H9 (cell line): ENCODE measurements at regions not wholly inside any gene's neighbourhood (a gene's known extent, or its start where the extent isn't known, plus 50 kb on each side); places are given as distances from the start of the nearest gene placed in this dataset.

Experiments used
- DNase-seq: peaks from one replicate; pipeline ENCODE4 v3.0.0-alpha.2; 2017
- H2AFZ ChIP-seq: one replicate; pipeline ENCODE4 v1.6.1; 2013; ENCODE audit warnings: mild to moderate bottlenecking, low read length, control low read depth, moderate library complexity
- H2AK5ac ChIP-seq: 2 replicates; pipeline ENCODE4 v1.6.1; 2013; ENCODE audit warnings: low read length, control low read depth, mixed read lengths; ENCODE audit not compliant: insufficient read length
- H2BK120ac ChIP-seq: one replicate; pipeline ENCODE4 v1.6.1; 2013; ENCODE audit warnings: low read depth, mild to moderate bottlenecking, low read length, control low read depth, inconsistent platforms; ENCODE audit not compliant: poor library complexity, severe bottlenecking
- H2BK12ac ChIP-seq: 2 replicates; pipeline ENCODE4 v1.6.1; 2013; ENCODE audit warnings: low read length, control low read depth, mixed read lengths, low read depth; ENCODE audit not compliant: insufficient read length
- H2BK15ac ChIP-seq: 2 replicates; pipeline ENCODE4 v1.6.1; 2013; ENCODE audit warnings: low read depth, low read length, control low read depth
- H2BK20ac ChIP-seq: one replicate; pipeline ENCODE4 v1.6.1; 2013; ENCODE audit warnings: low read depth, mild to moderate bottlenecking, low read length, control low read depth, inconsistent platforms; ENCODE audit not compliant: poor library complexity, severe bottlenecking
- H2BK5ac ChIP-seq: 2 replicates; pipeline ENCODE4 v1.6.1; 2013; ENCODE audit warnings: low read length, control low read depth, mixed read lengths; ENCODE audit not compliant: insufficient read length
- H3K14ac ChIP-seq: 2 replicates; pipeline ENCODE4 v1.6.1; 2013; ENCODE audit warnings: low read length, control low read depth; ENCODE audit not compliant: insufficient read depth
- H3K18ac ChIP-seq: 2 replicates; pipeline ENCODE4 v1.6.1; 2013; ENCODE audit warnings: low read depth, mild to moderate bottlenecking, mixed read lengths, low read length, control low read depth; ENCODE audit not compliant: insufficient read length
- H3K23ac ChIP-seq: 2 replicates; pipeline ENCODE4 v1.6.1; 2013; ENCODE audit warnings: low read length, control low read depth, mixed read lengths, low read depth; ENCODE audit not compliant: insufficient read length
- H3K23me2 ChIP-seq: 2 replicates; pipeline ENCODE4 v1.6.1; 2013; ENCODE audit warnings: low read depth, mild to moderate bottlenecking, mixed read lengths, low read length, control low read depth; ENCODE audit not compliant: insufficient read length, poor library complexity, severe bottlenecking
- H3K27ac ChIP-seq: 2 replicates; pipeline ENCODE4 v1.5.1; 2013; ENCODE audit warnings: low read length, control low read depth, mixed read lengths, low read depth; ENCODE audit not compliant: insufficient read length
- H3K27me3 ChIP-seq: 2 replicates; pipeline ENCODE4 v1.6.1; 2013; ENCODE audit warnings: low read length, control low read depth, inconsistent platforms; ENCODE audit not compliant: insufficient read depth
- H3K4ac ChIP-seq: 2 replicates; pipeline ENCODE4 v1.6.1; 2013; ENCODE audit warnings: low read depth, mild to moderate bottlenecking, control low read depth, inconsistent platforms, low read length, moderate library complexity
- H3K4me1 ChIP-seq: 2 replicates; pipeline ENCODE4 v1.6.1; 2013; ENCODE audit warnings: low read length, control low read depth, inconsistent platforms; ENCODE audit not compliant: insufficient read depth
- H3K4me2 ChIP-seq: 2 replicates; pipeline ENCODE4 v1.6.1; 2013; ENCODE audit warnings: low read length, control low read depth, mixed read lengths; ENCODE audit not compliant: insufficient read length, insufficient read depth
- H3K56ac ChIP-seq: 2 replicates; pipeline ENCODE4 v1.6.1; 2013; ENCODE audit warnings: low read depth, mild to moderate bottlenecking, mixed read lengths, low read length, control low read depth; ENCODE audit not compliant: insufficient read length
- H3K79me1 ChIP-seq: 2 replicates; pipeline ENCODE4 v1.6.1; 2013; ENCODE audit warnings: low read depth, mild to moderate bottlenecking, moderate library complexity, low read length, control low read depth, inconsistent platforms; ENCODE audit not compliant: insufficient read depth, poor library complexity, severe bottlenecking
- H3K79me2 ChIP-seq: 2 replicates; pipeline ENCODE4 v1.6.1; 2013; ENCODE audit warnings: low read length, control low read depth, inconsistent platforms; ENCODE audit not compliant: insufficient read depth
- H3K9ac ChIP-seq: 2 replicates; pipeline ENCODE4 v1.6.1; 2013; ENCODE audit warnings: low read length, control low read depth, mixed read lengths; ENCODE audit not compliant: insufficient read length; ENCODE audit errors: extremely low read depth
- H3K9me3 ChIP-seq: one replicate; pipeline ENCODE4 v1.6.1; 2013; ENCODE audit warnings: low read depth, low read length, inconsistent platforms; ENCODE audit not compliant: control insufficient read depth
- H3T11ph ChIP-seq: one replicate; pipeline ENCODE4 v1.6.1; 2013; ENCODE audit warnings: mild to moderate bottlenecking, low read length, control low read depth, inconsistent platforms
- H4K20me1 ChIP-seq: one replicate; pipeline ENCODE4 v1.6.1; 2013; ENCODE audit not compliant: control insufficient read depth, insufficient read length, insufficient read depth
- H4K5ac ChIP-seq: 2 replicates; pipeline ENCODE4 v1.6.1; 2013; ENCODE audit warnings: low read depth, mild to moderate bottlenecking, mixed read lengths, low read length, control low read depth; ENCODE audit not compliant: insufficient read length
- H4K8ac ChIP-seq: replicated peaks from 2 replicates; pipeline ENCODE4 v1.6.1; 2013; ENCODE audit warnings: low read length, control low read depth, mixed read lengths, low read depth; ENCODE audit not compliant: insufficient read length
- H4K91ac ChIP-seq: 2 replicates; pipeline ENCODE4 v1.6.1; 2013; ENCODE audit warnings: low read depth, mild to moderate bottlenecking, moderate library complexity, mixed read lengths, low read length, control low read depth; ENCODE audit not compliant: insufficient read length
- H3K27ac Mint-ChIP-seq, 3 experiments: 2 replicates in 2 of 3; 3 replicates in 1 of 3; pipeline ENCODE4 v1.8.0; 2020 to 2021; ENCODE audit warnings: mixed read lengths in 3 of 3, mild to moderate bottlenecking in 1 of 3, moderate library complexity in 1 of 3
- H3K27me3 Mint-ChIP-seq: 2 replicates; pipeline ENCODE4 v1.8.0; 2021; ENCODE audit warnings: low read depth, mild to moderate bottlenecking, moderate library complexity, mixed read lengths
- H3K36me3 Mint-ChIP-seq, 3 experiments: 2 replicates in 2 of 3; 3 replicates in 1 of 3; pipeline ENCODE4 v1.8.0; 2020 to 2021; ENCODE audit warnings: low read depth in 3 of 3, mixed read lengths in 3 of 3; ENCODE audit not compliant: insufficient read depth in 1 of 3
- H3K4me1 Mint-ChIP-seq, 2 experiments: 2 replicates each; pipeline ENCODE4 v1.8.0; 2020; ENCODE audit warnings: mixed read lengths in 2 of 2
- H3K4me3 Mint-ChIP-seq, 2 experiments: 2 replicates in 1 of 2; 3 replicates in 1 of 2; pipeline ENCODE4 v1.8.0; 2020 to 2021; ENCODE audit warnings: mild to moderate bottlenecking in 2 of 2, mixed read lengths in 2 of 2, moderate library complexity in 1 of 2
- H3K9me3 Mint-ChIP-seq, 2 experiments: 2 replicates in 1 of 2; 3 replicates in 1 of 2; pipeline ENCODE4 v1.8.0; 2020; ENCODE audit warnings: mild to moderate bottlenecking in 2 of 2, mixed read lengths in 2 of 2, moderate library complexity in 1 of 2
- WGBS: extraction: QIAGEN DNeasy Blood & Tissue Kit; methylation state at CpG from one replicate; pipeline ENCODE4 v1.1.7; 2013; ENCODE audit warnings: missing lambda C conversion rate, low lambda C conversion rate, mixed read lengths; ENCODE audit not compliant: insufficient read length; ENCODE audit errors: extremely low coverage; 5-methylcytosine and 5-hydroxymethylcytosine counted together
- TF ChIP-seq, protein P1 (sequence below): fragments of 200-600 bp; sonication (generic); conservative IDR thresholded peaks from 3 replicates; pipeline ENCODE4 v1.8.0; 2021; ENCODE audit warnings: antibody characterized with exemption, mild to moderate bottlenecking

GRCh38 chr4:99711657-99712056, 54.0 kb upstream of the C4orf54 start:
- no peak overlapping the region for H4K8ac ChIP-seq
- H4K20me1 ChIP-seq, result no peaks in the 10 kb centered on the region
- no peaks in the 10 kb centered on the region for H3K79me2 ChIP-seq
- no peaks in the 10 kb centered on the region for H3K27me3 ChIP-seq
- H3K9ac ChIP-seq, result no peak overlapping the region
- H3K27ac ChIP-seq, result no peak overlapping the region
- no peak overlapping the region for H2AK5ac ChIP-seq
- H2AFZ ChIP-seq, result no peak overlapping the region
- Mint-ChIP-seq H3K4me1 (peaks cover 0 to 6% of the 10 kb centered on the region in 2 experiments; a peak in 2 of 4 replicates), H3K36me3 (no peaks in the 10 kb centered on the region), H3K9me3 (no peaks in the 10 kb centered on the region), H3K4me3 (no peak overlapping the region), H3K27me3 (no peaks in the 10 kb centered on the region), H3K27ac (no peak overlapping the region)
- no peak overlapping the region for H4K5ac ChIP-seq
- no CpG with 5 or more reads among the region's 2 CpGs for WGBS
- H3K4me2 ChIP-seq, result no peak overlapping the region
- H2BK120ac ChIP-seq, result no peak overlapping the region
- H3K14ac ChIP-seq, result no peak overlapping the region
- no peak overlapping the region for H3K18ac ChIP-seq
- no peaks in the 10 kb centered on the region for H3K79me1 ChIP-seq
- H2BK20ac ChIP-seq, result no peak overlapping the region
- peaks cover under 1% of the 10 kb centered on the region; the same call in 1 of the 2 replicates for H3K4me1 ChIP-seq
- no peak overlapping the region for H3K23ac ChIP-seq
- TF ChIP-seq, protein P1, sequence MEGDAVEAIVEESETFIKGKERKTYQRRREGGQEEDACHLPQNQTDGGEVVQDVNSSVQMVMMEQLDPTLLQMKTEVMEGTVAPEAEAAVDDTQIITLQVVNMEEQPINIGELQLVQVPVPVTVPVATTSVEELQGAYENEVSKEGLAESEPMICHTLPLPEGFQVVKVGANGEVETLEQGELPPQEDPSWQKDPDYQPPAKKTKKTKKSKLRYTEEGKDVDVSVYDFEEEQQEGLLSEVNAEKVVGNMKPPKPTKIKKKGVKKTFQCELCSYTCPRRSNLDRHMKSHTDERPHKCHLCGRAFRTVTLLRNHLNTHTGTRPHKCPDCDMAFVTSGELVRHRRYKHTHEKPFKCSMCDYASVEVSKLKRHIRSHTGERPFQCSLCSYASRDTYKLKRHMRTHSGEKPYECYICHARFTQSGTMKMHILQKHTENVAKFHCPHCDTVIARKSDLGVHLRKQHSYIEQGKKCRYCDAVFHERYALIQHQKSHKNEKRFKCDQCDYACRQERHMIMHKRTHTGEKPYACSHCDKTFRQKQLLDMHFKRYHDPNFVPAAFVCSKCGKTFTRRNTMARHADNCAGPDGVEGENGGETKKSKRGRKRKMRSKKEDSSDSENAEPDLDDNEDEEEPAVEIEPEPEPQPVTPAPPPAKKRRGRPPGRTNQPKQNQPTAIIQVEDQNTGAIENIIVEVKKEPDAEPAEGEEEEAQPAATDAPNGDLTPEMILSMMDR, result no peak
- H3K4ac ChIP-seq, result no peak overlapping the region
- H3K23me2 ChIP-seq, result no peaks in the 10 kb centered on the region
- no peak overlapping the region for H4K91ac ChIP-seq
- no peak overlapping the region for H3K56ac ChIP-seq
- no peak overlapping the region for H2BK15ac ChIP-seq
- H2BK5ac ChIP-seq, result no peak overlapping the region
- no peaks in the 10 kb centered on the region for H3K9me3 ChIP-seq
- DNase-seq, result no peak
- H2BK12ac ChIP-seq, result no peak overlapping the region
- no peak overlapping the region for H3T11ph ChIP-seq
